GM23338 (cell line): ENCODE measurements at regions not wholly inside any gene's neighbourhood (a gene's known extent, or its start where the extent isn't known, plus 50 kb on each side); places are given as distances from the start of the nearest gene placed in this dataset.

Experiments used
- ATAC-seq: fragments of 200-7000 bp; cut with Tn5 transposase; 3 replicates; pipeline ENCODE4 v1.9.1; 2020
- DNase-seq: peaks from one replicate; pipeline ENCODE4 v3.0.0-alpha.2; 2015; ENCODE audit warnings: low spot score
- H2AFZ ChIP-seq: fragments of 200-600 bp; sonication (generic); 2 replicates; pipeline ENCODE4 v1.8.0; 2016; ENCODE audit warnings: antibody characterized with exemption, mild to moderate bottlenecking, moderate library complexity
- H3F3A ChIP-seq: fragments of 200-600 bp; sonication (generic); replicated peaks from 2 replicates; pipeline ENCODE4 v1.8.0; 2017; ENCODE audit warnings: antibody characterized with exemption, mixed run types, low read depth
- H3K27ac ChIP-seq: fragments of 200-600 bp; sonication (generic); 2 replicates; pipeline ENCODE4 v1.6.1; 2016; ENCODE audit warnings: low read depth
- H3K27me3 ChIP-seq: fragments of 200-600 bp; sonication (generic); 2 replicates; pipeline ENCODE4 v1.8.0; 2016; ENCODE audit warnings: mild to moderate bottlenecking, mixed run types, moderate library complexity; ENCODE audit not compliant: insufficient read depth
- H3K36me3 ChIP-seq: fragments of 200-600 bp; sonication (generic); 2 replicates; pipeline ENCODE4 v1.8.0; 2016; ENCODE audit warnings: mild to moderate bottlenecking; ENCODE audit not compliant: insufficient read depth
- H3K4me1 ChIP-seq: fragments of 200-600 bp; sonication (generic); 2 replicates; pipeline ENCODE4 v1.8.0; 2016; ENCODE audit warnings: mild to moderate bottlenecking, moderate library complexity; ENCODE audit not compliant: insufficient read depth
- H3K4me2 ChIP-seq: fragments of 200-600 bp; sonication (generic); 2 replicates; pipeline ENCODE4 v1.7.1; 2017; ENCODE audit warnings: mixed run types
- H3K4me3 ChIP-seq: fragments of 200-600 bp; sonication (generic); 2 replicates; pipeline ENCODE4 v1.6.1; 2016; ENCODE audit warnings: mixed run types
- H3K79me2 ChIP-seq: fragments of 200-600 bp; sonication (generic); replicated peaks from 2 replicates; pipeline ENCODE4 v1.8.0; 2017; ENCODE audit warnings: mild to moderate bottlenecking; ENCODE audit not compliant: insufficient read depth
- H3K9me2 ChIP-seq: fragments of 200-600 bp; sonication (generic); 2 replicates; pipeline ENCODE4 v1.8.0; 2017; ENCODE audit not compliant: insufficient read depth
- H4K20me1 ChIP-seq: fragments of 200-600 bp; sonication (generic); replicated peaks from 2 replicates; pipeline ENCODE4 v1.8.0; 2017; ENCODE audit warnings: mild to moderate bottlenecking; ENCODE audit not compliant: insufficient read depth
- H3K27ac Mint-ChIP-seq: 2 replicates; pipeline ENCODE4 v1.8.0; 2020; ENCODE audit warnings: inconsistent platforms, mild to moderate bottlenecking, moderate library complexity, mixed read lengths
- H3K27me3 Mint-ChIP-seq: 3 replicates; pipeline ENCODE4 v1.8.0; 2022; ENCODE audit warnings: low read depth, mild to moderate bottlenecking, moderate library complexity, mixed read lengths, inconsistent platforms; ENCODE audit not compliant: insufficient read depth, poor library complexity
- H3K36me3 Mint-ChIP-seq: 3 replicates; pipeline ENCODE4 v1.8.0; 2021; ENCODE audit warnings: low read depth, mild to moderate bottlenecking, inconsistent platforms, moderate library complexity, mixed read lengths
- H3K4me1 Mint-ChIP-seq: 3 replicates; pipeline ENCODE4 v1.8.0; 2020; ENCODE audit warnings: mild to moderate bottlenecking, inconsistent platforms, mixed read lengths
- H3K4me3 Mint-ChIP-seq: 3 replicates; pipeline ENCODE4 v1.8.0; 2021; ENCODE audit warnings: moderate library complexity, mild to moderate bottlenecking, inconsistent platforms, mixed read lengths
- H3K9me3 Mint-ChIP-seq: 3 replicates; pipeline ENCODE4 v1.8.0; 2020; ENCODE audit warnings: moderate library complexity, mild to moderate bottlenecking, inconsistent platforms, mixed read lengths
- CREB1 ChIP-seq: fragments of 250-450 bp; sonication (Bioruptor Pico); IDR thresholded peaks from 2 replicates; pipeline ENCODE4 v1.5.0; 2020; ENCODE audit warnings: low read depth, mild to moderate bottlenecking, moderate library complexity
- CTCF ChIP-seq, 2 experiments: fragments of 200-600 bp in 1 of 2; sonication (generic) in 1 of 2; conservative IDR thresholded peaks; 2 replicates each; pipeline versions ENCODE4 v1.5.1 to v1.6.1; 2016 to 2017; ENCODE audit warnings: antibody characterized with exemption in 2 of 2, low read depth in 2 of 2, mild to moderate bottlenecking in 2 of 2, moderate library complexity in 1 of 2
- ETS1 ChIP-seq: IDR thresholded peaks from 2 replicates; pipeline ENCODE4 v1.6.1; 2016; ENCODE audit warnings: antibody characterized with exemption
- EZH2phosphoT487 ChIP-seq: fragments of 200-600 bp; sonication (generic); IDR thresholded peaks from one replicate; pipeline ENCODE4 v1.8.1; 2018; ENCODE audit warnings: antibody characterized with exemption; ENCODE audit not compliant: unreplicated experiment
- JUNB ChIP-seq: IDR thresholded peaks from one replicate; pipeline ENCODE4 v1.6.1; 2016; ENCODE audit warnings: antibody characterized with exemption; ENCODE audit not compliant: unreplicated experiment
- NANOG ChIP-seq: IDR thresholded peaks from 2 replicates; pipeline ENCODE4 v1.6.1; 2016; ENCODE audit warnings: antibody characterized with exemption, borderline replicate concordance
- REST ChIP-seq: IDR thresholded peaks from one replicate; pipeline ENCODE4 v1.6.1; 2018; ENCODE audit warnings: antibody characterized with exemption; ENCODE audit not compliant: unreplicated experiment
- ZNF114 ChIP-seq: fragments of 250-450 bp; sonication (Bioruptor Pico); IDR thresholded peaks from 2 replicates; pipeline ENCODE4 v1.5.0; 2020; ENCODE audit warnings: mild to moderate bottlenecking, moderate library complexity
- ZNF462 ChIP-seq: fragments of 250-450 bp; sonication (Bioruptor Pico); IDR thresholded peaks from 2 replicates; pipeline ENCODE4 v1.5.0; 2020; ENCODE audit warnings: mild to moderate bottlenecking, moderate library complexity

GRCh38 chr10:8637640-8638039 is 583.2 kb downstream of the GATA3 start:
- Histone ChIP-seq H3F3A (no peaks in the 10 kb centered on the region), H3K4me2 (no peak overlapping the region), H4K20me1 (no peaks in the 10 kb centered on the region), H3K9me2 (peaks cover 16% of the 10 kb centered on the region; the same call in 1 of the 2 replicates), H3K4me1 (no peaks in the 10 kb centered on the region), H3K79me2 (no peaks in the 10 kb centered on the region), H3K27me3 (no peaks in the 10 kb centered on the region), H2AFZ (no peak overlapping the region), H3K36me3 (no peaks in the 10 kb centered on the region), H3K4me3 (no peak overlapping the region), H3K27ac (no peak overlapping the region)
- TF ChIP-seq NANOG (no peak), REST (no peak), ETS1 (no peak), ZNF114 (CRISPR knock-in tag) (no peak)
- Mint-ChIP-seq H3K36me3 (peaks cover 10% of the 10 kb centered on the region), H3K4me3 (no peak overlapping the region), H3K4me1 (no peaks in the 10 kb centered on the region), H3K27ac (no peak overlapping the region), H3K27me3 (no peaks in the 10 kb centered on the region), H3K9me3 (peaks cover 11% of the 10 kb centered on the region)
- ATAC-seq (no peak), DNase-seq (no peak)

GRCh38 chr10:8638088-8638672 is 583.7 kb downstream of the GATA3 start:
- Mint-ChIP-seq H3K4me3 (no peak overlapping the region), H3K27me3 (no peaks in the 10 kb centered on the region), H3K36me3 (peaks cover 10% of the 10 kb centered on the region), H3K4me1 (no peaks in the 10 kb centered on the region), H3K9me3 (peaks cover 11% of the 10 kb centered on the region), H3K27ac (no peak overlapping the region)
- no peaks in the 10 kb centered on the region for H3K4me1 ChIP-seq
- TF ChIP-seq ZNF462 (CRISPR knock-in tag) (no peak), JUNB (no peak), CTCF (conservative IDR thresholded peaks at IDR 0.05; ENCODE audit: low read depth in 2 of 2) (no peak), CREB1 (CRISPR knock-in tag) (no peak), ZNF114 (CRISPR knock-in tag) (no peak), EZH2phosphoT487 (no peak)
- no peak for DNase-seq
- H3K4me2 ChIP-seq: no peak overlapping the region
- no peaks in the 10 kb centered on the region for H3F3A ChIP-seq
- no peak overlapping the region for H2AFZ ChIP-seq
- no peak for ATAC-seq
- no peaks in the 10 kb centered on the region for H4K20me1 ChIP-seq
- H3K36me3 ChIP-seq: no peaks in the 10 kb centered on the region
- peaks cover 13% of the 10 kb centered on the region; the same call in 1 of the 2 replicates for H3K9me2 ChIP-seq
- no peaks in the 10 kb centered on the region for H3K79me2 ChIP-seq
- no peak overlapping the region for H3K27ac ChIP-seq
- H3K27me3 ChIP-seq: no peaks in the 10 kb centered on the region
- H3K4me3 ChIP-seq: no peak overlapping the region
